SK-N-SH (cell line): ENCODE measurements at regions not wholly inside any gene's neighbourhood (a gene's known extent, or its start where the extent isn't known, plus 50 kb on each side); places are given as distances from the start of the nearest gene placed in this dataset.

Experiments
- CTCF ChIA-PET: fragments of 300-600, 350-600 bp; formaldehyde crosslinking; extraction: SDS; loops from one replicate; lab custom pipeline; 2021; lab: Yijun Ruan, JAX
- POLR2A ChIA-PET: fragments of 350-600 bp; sonication (Branson Sonifier 250); formaldehyde crosslinking; extraction: SDS; loops from one replicate; lab custom pipeline; 2020; ENCODE audit warnings: antibody characterized with exemption, inconsistent platforms; lab: Yijun Ruan, JAX
- DNase-seq: peaks from one replicate; pipeline ENCODE4 v3.0.0; 2012
- H2AFZ ChIP-seq: fragments of 200-600 bp; sonication (generic); 2 replicates; pipeline ENCODE4 v1.8.1; 2016; ENCODE audit warnings: antibody characterized with exemption, mild to moderate bottlenecking, low read depth
- H3F3A ChIP-seq: fragments of 200-600 bp; sonication (generic); replicated peaks from 2 replicates; pipeline ENCODE3; 2016; ENCODE audit warnings: antibody characterized with exemption, mild to moderate bottlenecking; ENCODE audit not compliant: insufficient read depth
- H3K27ac ChIP-seq, 2 experiments: fragments of 200-500 bp in 1 of 2; fragments of 200-600 bp in 1 of 2; sonication (Bioruptor generic) in 1 of 2; sonication (generic), shearing (Covaris generic) in 1 of 2; 2 replicates each; pipeline versions ENCODE4 v1.5.1 to v1.6.1; 2014 to 2016; ENCODE audit warnings: low read depth in 2 of 2, inconsistent platforms in 1 of 2, low read length in 1 of 2, mild to moderate bottlenecking in 1 of 2, mixed read lengths in 1 of 2
- H3K27me3 ChIP-seq: fragments of 200-600 bp; sonication (generic), shearing (Covaris generic); 2 replicates; pipeline ENCODE4 v1.6.1; 2016; ENCODE audit warnings: mixed run types; ENCODE audit not compliant: insufficient read depth
- H3K36me3 ChIP-seq, 2 experiments: fragments of 200-500 bp in 1 of 2; fragments of 200-600 bp in 1 of 2; sonication (Bioruptor generic) in 1 of 2; sonication (generic) in 1 of 2; replicated peaks in 1 of 2; 2 replicates each; pipeline versions ENCODE3 to v1.5.1; 2014 to 2016; ENCODE audit warnings: low read length in 1 of 2, mild to moderate bottlenecking in 1 of 2; ENCODE audit not compliant: insufficient read depth in 2 of 2, control insufficient read depth in 1 of 2
- H3K4me1 ChIP-seq, 2 experiments: fragments of 200-500 bp in 1 of 2; fragments of 200-600 bp in 1 of 2; sonication (Bioruptor generic) in 1 of 2; sonication (generic), shearing (Covaris generic) in 1 of 2; 2 replicates each; pipeline versions ENCODE4 v1.5.1 to v1.6.1; 2014 to 2016; ENCODE audit warnings: low read depth in 1 of 2, low read length in 1 of 2, mixed run types in 1 of 2; ENCODE audit not compliant: insufficient read depth in 2 of 2, control insufficient read depth in 1 of 2
- H3K4me2 ChIP-seq: fragments of 200-600 bp; sonication (generic), shearing (Covaris generic); 2 replicates; pipeline ENCODE4 v1.6.1; 2017; ENCODE audit warnings: mixed run types
- H3K4me3 ChIP-seq, 2 experiments: fragments of 200-500 bp in 1 of 2; fragments of 200-600 bp in 1 of 2; sonication (Bioruptor generic) in 1 of 2; sonication (generic), shearing (Covaris generic) in 1 of 2; 2 replicates each; pipeline versions ENCODE4 v1.5.1 to v1.8.1; 2014 to 2016; ENCODE audit warnings: low read depth in 2 of 2, inconsistent platforms in 1 of 2, low read length in 1 of 2, mild to moderate bottlenecking in 1 of 2, mixed read lengths in 1 of 2, moderate library complexity in 1 of 2
- H3K79me2 ChIP-seq: fragments of 200-600 bp; sonication (generic); 2 replicates; pipeline ENCODE4 v1.8.1; 2017; ENCODE audit warnings: mild to moderate bottlenecking; ENCODE audit not compliant: insufficient read depth
- H3K9ac ChIP-seq: fragments of 200-600 bp; sonication (generic); 2 replicates; pipeline ENCODE4 v1.6.1; 2017; ENCODE audit warnings: mixed run types
- H3K9me2 ChIP-seq: fragments of 200-600 bp; sonication (generic); 2 replicates; pipeline ENCODE4 v1.6.1; 2017; ENCODE audit warnings: mixed run types
- H3K9me3 ChIP-seq: fragments of 200-600 bp; sonication (generic); 2 replicates; pipeline ENCODE4 v1.6.1; 2017; ENCODE audit warnings: mixed run types, mild to moderate bottlenecking, moderate library complexity
- H4K20me1 ChIP-seq: fragments of 200-600 bp; sonication (generic); 2 replicates; pipeline ENCODE4 v1.6.1; 2017; ENCODE audit warnings: mild to moderate bottlenecking, mixed run types; ENCODE audit not compliant: insufficient read depth
- CTCF ChIP-seq: fragments of 200-600 bp; sonication (generic); IDR thresholded peaks from 2 replicates; pipeline ENCODE4 v1.6.1; 2017; ENCODE audit warnings: antibody characterized with exemption, mild to moderate bottlenecking, moderate library complexity
- ELF1 ChIP-seq: IDR thresholded peaks from 2 replicates; pipeline ENCODE4 v1.4.0; 2012
- EP300 ChIP-seq, 2 experiments: IDR thresholded peaks; 2 replicates each; pipeline versions ENCODE4 v1.4.0 to v1.6.1; 2012; ENCODE audit warnings: borderline replicate concordance in 1 of 2, low read depth in 1 of 2, low read length in 1 of 2
- POLR2AphosphoS5 ChIP-seq: IDR thresholded peaks from 2 replicates; pipeline ENCODE4 v1.6.1; 2012; ENCODE audit warnings: low read depth, low read length
- RAD21 ChIP-seq: IDR thresholded peaks from 2 replicates; pipeline ENCODE4 v1.6.1; 2012; ENCODE audit warnings: mild to moderate bottlenecking, low read length
- RCOR1 ChIP-seq: fragments of 150-350 bp; IDR thresholded peaks from 2 replicates; pipeline ENCODE4 v1.6.1; 2017; ENCODE audit warnings: antibody characterized with exemption, low read length
- TCF12 ChIP-seq: IDR thresholded peaks from 2 replicates; pipeline ENCODE4 v1.4.0; 2012
- ZBTB33 ChIP-seq: IDR thresholded peaks from 2 replicates; pipeline ENCODE4 v1.4.0; 2012; ENCODE audit warnings: low read depth, borderline replicate concordance
- WGBS: methylation state at CpG from one replicate; pipeline ENCODE4 v1.1.6; 2017; ENCODE audit warnings: low lambda C conversion rate; 5-methylcytosine and 5-hydroxymethylcytosine counted together
- TF ChIP-seq, protein P1 (sequence below): fragments of 150-350 bp; IDR thresholded peaks from 2 replicates; pipeline ENCODE4 v1.6.1; 2016; ENCODE audit warnings: mild to moderate bottlenecking, low read depth, low read length
- TF ChIP-seq, protein P2 (sequence below): fragments of 150-350 bp; IDR thresholded peaks from 2 replicates; pipeline ENCODE4 v1.6.1; 2017; ENCODE audit warnings: antibody characterized with exemption, low read length, low read depth, borderline replicate concordance

GRCh38 chr4:129239088-129239487 is 143.1 kb downstream of the C4orf33 start:
- peak overlapping the region in 1 of 2 experiments; percentile 6; a peak in 1 of 4 replicates for H3K27ac ChIP-seq
- DNase-seq: no peak
- 73% methylated on average over 3 of the region's 3 CpGs for WGBS
- 0 out of 2 replicates have a peak overlapping the region, but pooled peaks have one; percentile 10 for H2AFZ ChIP-seq
- POLR2A ChIA-PET: no interaction called here
- H3K4me3 ChIP-seq: no peak overlapping the region
- H3K36me3 ChIP-seq: no peaks in the 10 kb centered on the region
- H3K9me2 ChIP-seq: no peaks in the 10 kb centered on the region
- H3K4me1 ChIP-seq: no peaks in the 10 kb centered on the region; a peak in 1 of 4 replicates
- H3K4me2 ChIP-seq: peak overlapping the region; percentile 4; the same call in 1 of the 2 replicates
- H3K9ac ChIP-seq: no peak overlapping the region
- H4K20me1 ChIP-seq: no peaks in the 10 kb centered on the region
- H3K27me3 ChIP-seq: no peaks in the 10 kb centered on the region
- H3K9me3 ChIP-seq: no peaks in the 10 kb centered on the region
- no peaks in the 10 kb centered on the region for H3K79me2 ChIP-seq
- CTCF ChIA-PET: no interaction called here
- no peaks in the 10 kb centered on the region for H3F3A ChIP-seq
- TF ChIP-seq POLR2AphosphoS5 (no peak), RAD21 (no peak), ZBTB33 (no peak)
- TF ChIP-seq, protein P1, sequence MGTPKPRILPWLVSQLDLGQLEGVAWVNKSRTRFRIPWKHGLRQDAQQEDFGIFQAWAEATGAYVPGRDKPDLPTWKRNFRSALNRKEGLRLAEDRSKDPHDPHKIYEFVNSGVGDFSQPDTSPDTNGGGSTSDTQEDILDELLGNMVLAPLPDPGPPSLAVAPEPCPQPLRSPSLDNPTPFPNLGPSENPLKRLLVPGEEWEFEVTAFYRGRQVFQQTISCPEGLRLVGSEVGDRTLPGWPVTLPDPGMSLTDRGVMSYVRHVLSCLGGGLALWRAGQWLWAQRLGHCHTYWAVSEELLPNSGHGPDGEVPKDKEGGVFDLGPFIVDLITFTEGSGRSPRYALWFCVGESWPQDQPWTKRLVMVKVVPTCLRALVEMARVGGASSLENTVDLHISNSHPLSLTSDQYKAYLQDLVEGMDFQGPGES: no peak
- TF ChIP-seq, protein P2, sequence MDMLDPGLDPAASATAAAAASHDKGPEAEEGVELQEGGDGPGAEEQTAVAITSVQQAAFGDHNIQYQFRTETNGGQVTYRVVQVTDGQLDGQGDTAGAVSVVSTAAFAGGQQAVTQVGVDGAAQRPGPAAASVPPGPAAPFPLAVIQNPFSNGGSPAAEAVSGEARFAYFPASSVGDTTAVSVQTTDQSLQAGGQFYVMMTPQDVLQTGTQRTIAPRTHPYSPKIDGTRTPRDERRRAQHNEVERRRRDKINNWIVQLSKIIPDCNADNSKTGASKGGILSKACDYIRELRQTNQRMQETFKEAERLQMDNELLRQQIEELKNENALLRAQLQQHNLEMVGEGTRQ: no peak

- Histone ChIP-seq H4K20me1 (no peaks in the 10 kb centered on the region), H2AFZ (no peak overlapping the region; the same call in 1 of the 2 replicates), H3K9ac (no peak overlapping the region), H3K79me2 (no peaks in the 10 kb centered on the region), H3K27ac (no peak overlapping the region), H3F3A (no peaks in the 10 kb centered on the region), H3K9me3 (no peaks in the 10 kb centered on the region), H3K4me2 (no peak overlapping the region), H3K4me3 (no peak overlapping the region)
- POLR2A ChIA-PET: no interaction called here
- whole genome bisulfite sequencing: 36% methylated on average over 1 of the region's 1 CpG
- TF ChIP-seq ELF1 (no peak), ZBTB33 (no peak), TCF12 (no peak), RCOR1 (no peak), EP300 (IDR thresholded peaks at IDR 0.05; ENCODE audit: borderline replicate concordance in 1 of 2, low read depth in 1 of 2, low read length in 1 of 2) (no peak), CTCF (no peak)
- TF ChIP-seq, protein P1: no peak
- TF ChIP-seq, all 33 proteins: peak for 0
- Histone ChIP-seq H3K27me3 (no peaks in the 10 kb centered on the region), H3K4me1 (no peaks in the 10 kb centered on the region; a peak in 1 of 4 replicates), H3K9me2 (no peaks in the 10 kb centered on the region), H3K36me3 (no peaks in the 10 kb centered on the region)
- CTCF ChIA-PET: interaction anchor here (1.5 kb wide), 1 partner anchor 103 kb away, joined by 4 read pairs; no protein-coding TSS in a partner anchor
- no peak for DNase-seq
These were observed 144.9 kb downstream of the C4orf33 start for GRCh38 chr4:129240816-129241215.
